Panc1 (cell line): ENCODE measurements at regions not wholly inside any gene's neighbourhood (a gene's known extent, or its start where the extent isn't known, plus 50 kb on each side); places are given as distances from the start of the nearest gene placed in this dataset.

Experiments
- CTCF ChIP-seq: fragments of 450-650 bp; IDR thresholded peaks from 2 replicates; pipeline ENCODE4 v1.5.1; 2017; ENCODE audit warnings: mild to moderate bottlenecking
- POLR2AphosphoS5 ChIP-seq: IDR thresholded peaks from 2 replicates; pipeline ENCODE4 v1.6.1; 2012; ENCODE audit warnings: mild to moderate bottlenecking, low read depth, low read length, moderate library complexity
- REST ChIP-seq, 2 experiments: IDR thresholded peaks; 2 replicates each; pipeline ENCODE4 v1.6.1; 2011 to 2012; ENCODE audit warnings: low read depth in 2 of 2, control low read depth in 1 of 2, low read length in 1 of 2, mild to moderate bottlenecking in 1 of 2, moderate library complexity in 1 of 2; ENCODE audit not compliant: insufficient read depth in 1 of 2
- SIN3A ChIP-seq: IDR thresholded peaks from 2 replicates; pipeline ENCODE4 v1.6.1; 2012; ENCODE audit warnings: low read depth, mild to moderate bottlenecking, low read length, moderate library complexity, borderline replicate concordance; ENCODE audit not compliant: insufficient read depth

- TF ChIP-seq CTCF (no peak), REST (IDR thresholded peaks at IDR 0.05; ENCODE audit: insufficient read depth in 1 of 2, low read depth in 2 of 2, low read length in 1 of 2) (no peak), SIN3A (no peak), POLR2AphosphoS5 (no peak)
These were observed 1017.8 kb upstream of the MIR17HG start for GRCh38 chr13:90329641-90330040.
